HepG2 (cell line): ENCODE measurements at regions not wholly inside any gene's neighbourhood (a gene's known extent, or its start where the extent isn't known, plus 50 kb on each side); places are given as distances from the start of the nearest gene placed in this dataset.

Experiments used
- BCLAF1 ChIP-seq: fragments of 450-650 bp; IDR thresholded peaks from 2 replicates; pipeline ENCODE4 v1.6.1; 2017; ENCODE audit warnings: mild to moderate bottlenecking
- CENPT ChIP-seq: sonication (generic); formaldehyde crosslinking; IDR thresholded peaks from 2 replicates; pipeline ENCODE4 v1.8.0; 2022; ENCODE audit warnings: low read depth, mild to moderate bottlenecking, moderate library complexity, missing genetic modification reagents
- HMG20B ChIP-seq: conservative IDR thresholded peaks from 2 replicates; pipeline ENCODE4 v1.6.1; 2016; ENCODE audit warnings: missing genetic modification reagents, missing compliant biosample characterization
- HOXA3 ChIP-seq: sonication (generic); formaldehyde crosslinking; IDR thresholded peaks from 2 replicates; pipeline ENCODE4 v1.5.0; 2020; ENCODE audit warnings: missing genetic modification reagents
- JARID2 ChIP-seq: sonication (generic); formaldehyde crosslinking; IDR thresholded peaks from 2 replicates; pipeline ENCODE4 v1.8.1; 2023; ENCODE audit warnings: missing genetic modification reagents, inconsistent platforms; ENCODE audit not compliant: insufficient replicate concordance
- KIAA2018 ChIP-seq: sonication (generic); formaldehyde crosslinking; IDR thresholded peaks from 2 replicates; pipeline ENCODE4 v1.5.0; 2020; ENCODE audit warnings: mild to moderate bottlenecking, missing genetic modification reagents, borderline replicate concordance
- MEIS1 ChIP-seq: sonication (generic); formaldehyde crosslinking; IDR thresholded peaks from 2 replicates; pipeline ENCODE4 v1.9.0; 2021; ENCODE audit warnings: mild to moderate bottlenecking, missing genetic modification reagents, moderate library complexity, borderline replicate concordance
- MTA3 ChIP-seq: sonication (generic); formaldehyde crosslinking; IDR thresholded peaks from 2 replicates; pipeline ENCODE4 v1.4.0; 2020; ENCODE audit warnings: missing genetic modification reagents
- MYPOP ChIP-seq: sonication (generic); formaldehyde crosslinking; IDR thresholded peaks from 2 replicates; pipeline ENCODE4 v1.8.1; 2023; ENCODE audit warnings: mild to moderate bottlenecking, moderate library complexity, missing genetic modification reagents
- NR2F6 ChIP-seq, 2 experiments: IDR thresholded peaks; 2 replicates each; pipeline ENCODE4 v1.6.1; 2016; ENCODE audit warnings: antibody characterized with exemption in 1 of 2, mild to moderate bottlenecking in 1 of 2
- PLSCR1 ChIP-seq: sonication (generic); formaldehyde crosslinking; IDR thresholded peaks from 2 replicates; pipeline ENCODE4 v1.5.0; 2020; ENCODE audit warnings: missing genetic modification reagents, mild to moderate bottlenecking, borderline replicate concordance
- PTBP1 ChIP-seq: fragments of 200-400 bp; formaldehyde crosslinking; IDR thresholded peaks from 2 replicates; pipeline ENCODE4 v1.6.1; 2018; ENCODE audit warnings: low read length, low read depth; ENCODE audit not compliant: poor library complexity, severe bottlenecking
- RCOR2 ChIP-seq: IDR thresholded peaks from 2 replicates; pipeline ENCODE4 v1.6.1; 2016; ENCODE audit warnings: missing biosample characterization, missing genetic modification reagents
- RFX1 ChIP-seq: fragments of 450-650 bp; IDR thresholded peaks from 2 replicates; pipeline ENCODE4 v1.6.1; 2017
- RFXAP ChIP-seq: sonication (generic); formaldehyde crosslinking; IDR thresholded peaks from 2 replicates; pipeline ENCODE4 v1.4.0; 2020; ENCODE audit warnings: missing genetic modification reagents, borderline replicate concordance
- SKI ChIP-seq: fragments of 450-650 bp; IDR thresholded peaks from one replicate; pipeline ENCODE4 v1.6.1; 2018; ENCODE audit warnings: mild to moderate bottlenecking; ENCODE audit not compliant: partially characterized antibody
- ZNF143 ChIP-seq: sonication (generic); formaldehyde crosslinking; IDR thresholded peaks from 2 replicates; pipeline ENCODE4 v1.4.0; 2020; ENCODE audit warnings: missing genetic modification reagents
- ZNF282 ChIP-seq: fragments of 450-650 bp; IDR thresholded peaks from 2 replicates; pipeline ENCODE4 v1.6.1; 2018; ENCODE audit not compliant: partially characterized antibody

GRCh38 chr5:15008476-15008875, 136.9 kb upstream of the ANKH start (continued):
- TF ChIP-seq ZNF143 (peak; percentile 85), RCOR2 (CRISPR knock-in tag) (peak; percentile 86; the same call in 1 of the 2 replicates), PTBP1 (peak; percentile 57), HMG20B (0 out of 2 replicates have a peak, but pooled peaks have one; percentile 52), HOXA3 (CRISPR knock-in tag) (peak; percentile 83; the same call in 1 of the 2 replicates), NR2F6 (IDR thresholded peaks at IDR 0.05) (0 out of 2 replicates have a peak, but pooled peaks have one; percentile 12), NR2F6 (CRISPR knock-in tag; IDR thresholded peaks at IDR 0.05) (peak; percentile 74), JARID2 (no peak), ZNF282 (no peak), RFXAP (0 out of 2 replicates have a peak, but pooled peaks have one; percentile 51), MYPOP (CRISPR knock-in tag) (0 out of 2 replicates have a peak, but pooled peaks have one; percentile 79), BCLAF1 (no peak), RFX1 (no peak), MEIS1 (CRISPR knock-in tag) (peak; percentile 60; the same call in 1 of the 2 replicates), PLSCR1 (no peak), SKI (peak; percentile 91), KIAA2018 (CRISPR knock-in tag) (no peak), MTA3 (CRISPR knock-in tag) (no peak), CENPT (no peak)
